ENCODE measurements at regions not wholly inside any gene's neighbourhood (a gene's known extent, or its start where the extent isn't known, plus 50 kb on each side); places are given as distances from the start of the nearest gene placed in this dataset.

- peaks cover 13% of the 10 kb centered on the region for H3K4me1 ChIP-seq (ENCODE audit: insufficient read depth, poor library complexity, severe bottlenecking)
- no peak for TF ChIP-seq CTCF (IDR thresholded peaks at IDR 0.05; ENCODE audit: poor library complexity, severe bottlenecking)
- H3K27ac ChIP-seq (ENCODE audit: poor library complexity, severe bottlenecking) = no peak overlapping the region
- no peaks in the 10 kb centered on the region for H3K36me3 ChIP-seq (ENCODE audit: low read depth)
- ATAC-seq (ENCODE audit: low read depth) (no peak), DNase-seq (ENCODE audit: low spot score) (no peak)
- H3K27me3 ChIP-seq (ENCODE audit: insufficient read depth, poor library complexity, severe bottlenecking) = no peaks in the 10 kb centered on the region
- no peaks in the 10 kb centered on the region for H3K9me3 ChIP-seq (ENCODE audit: severe bottlenecking)
- H3K4me3 ChIP-seq (ENCODE audit: severe bottlenecking) = no peak overlapping the region
These were observed 341.8 kb upstream of the GBE1 start for GRCh38 chr3:82103241-82103640.

GRCh38 chr3:82100378-82100777 is 338.9 kb upstream of the GBE1 start:
- peak; percentile 69 for DNase-seq (ENCODE audit: low spot score)
- TF ChIP-seq CTCF (IDR thresholded peaks at IDR 0.05; ENCODE audit: poor library complexity, severe bottlenecking) = no peak
- peaks cover 13% of the 10 kb centered on the region for H3K4me1 ChIP-seq (ENCODE audit: insufficient read depth, poor library complexity, severe bottlenecking)
- peak; percentile 100 for ATAC-seq (ENCODE audit: low read depth)
- no peaks in the 10 kb centered on the region for H3K36me3 ChIP-seq (ENCODE audit: low read depth)
- H3K27ac ChIP-seq (ENCODE audit: poor library complexity, severe bottlenecking) = peak overlapping the region; percentile 36
- no peaks in the 10 kb centered on the region for H3K27me3 ChIP-seq (ENCODE audit: insufficient read depth, poor library complexity, severe bottlenecking)
- no peak overlapping the region for H3K4me3 ChIP-seq (ENCODE audit: severe bottlenecking)
- no peaks in the 10 kb centered on the region for H3K9me3 ChIP-seq (ENCODE audit: severe bottlenecking)

GRCh38 chr3:82093641-82094040 is 332.2 kb upstream of the GBE1 start:
- TF ChIP-seq CTCF (IDR thresholded peaks at IDR 0.05; ENCODE audit: poor library complexity, severe bottlenecking) = no peak
- no peak for ATAC-seq (ENCODE audit: low read depth)
- H3K9me3 ChIP-seq (ENCODE audit: severe bottlenecking) = no peaks in the 10 kb centered on the region

GRCh38 chr3:82088749-82089148 is 327.3 kb upstream of the GBE1 start:
- ATAC-seq (ENCODE audit: low read depth) (no peak), DNase-seq (ENCODE audit: low spot score) (no peak)
- Histone ChIP-seq H3K27ac (ENCODE audit: poor library complexity, severe bottlenecking) (peak overlapping the region; percentile 63), H3K4me1 (ENCODE audit: insufficient read depth, poor library complexity, severe bottlenecking) (peaks cover 21% of the 10 kb centered on the region), H3K4me3 (ENCODE audit: severe bottlenecking) (no peak overlapping the region), H3K27me3 (ENCODE audit: insufficient read depth, poor library complexity, severe bottlenecking) (no peaks in the 10 kb centered on the region), H3K36me3 (ENCODE audit: low read depth) (no peaks in the 10 kb centered on the region), H3K9me3 (ENCODE audit: severe bottlenecking) (no peaks in the 10 kb centered on the region)
- TF ChIP-seq CTCF (IDR thresholded peaks at IDR 0.05; ENCODE audit: poor library complexity, severe bottlenecking) = no peak

More at GRCh38 chr3:82093641-82094040, 332.2 kb upstream of the GBE1 start:
- no peaks in the 10 kb centered on the region for H3K27me3 ChIP-seq (ENCODE audit: insufficient read depth, poor library complexity, severe bottlenecking)
- H3K4me1 ChIP-seq (ENCODE audit: insufficient read depth, poor library complexity, severe bottlenecking) = peaks cover 3% of the 10 kb centered on the region
- H3K4me3 ChIP-seq (ENCODE audit: severe bottlenecking) = no peak overlapping the region
- DNase-seq (ENCODE audit: low spot score) = no peak
- H3K27ac ChIP-seq (ENCODE audit: poor library complexity, severe bottlenecking) = no peak overlapping the region
- H3K36me3 ChIP-seq (ENCODE audit: low read depth) = no peaks in the 10 kb centered on the region

GRCh38 chr3:82087958-82088357 is 326.5 kb upstream of the GBE1 start:
- H3K4me3 ChIP-seq (ENCODE audit: severe bottlenecking) = no peak overlapping the region
- H3K4me1 ChIP-seq (ENCODE audit: insufficient read depth, poor library complexity, severe bottlenecking) = peaks cover 23% of the 10 kb centered on the region
- ATAC-seq (ENCODE audit: low read depth) (peak; percentile 98), DNase-seq (ENCODE audit: low spot score) (no peak)
- H3K27me3 ChIP-seq (ENCODE audit: insufficient read depth, poor library complexity, severe bottlenecking) = no peaks in the 10 kb centered on the region
- H3K27ac ChIP-seq (ENCODE audit: poor library complexity, severe bottlenecking) = peak overlapping the region; percentile 63
- no peaks in the 10 kb centered on the region for H3K9me3 ChIP-seq (ENCODE audit: severe bottlenecking)
- TF ChIP-seq CTCF (IDR thresholded peaks at IDR 0.05; ENCODE audit: poor library complexity, severe bottlenecking) = no peak
- no peaks in the 10 kb centered on the region for H3K36me3 ChIP-seq (ENCODE audit: low read depth)
